A673 (cell line): ENCODE measurements at regions not wholly inside any gene's neighbourhood (a gene's known extent, or its start where the extent isn't known, plus 50 kb on each side); places are given as distances from the start of the nearest gene placed in this dataset.

Experiments used
- BruUV-seq: library from RNA; stranded (reverse); fragments of 400-500 nt; replicated peaks from 2 replicates; lab custom pipeline; 2021; lab: Mats Ljungman, UMichigan
- CTCF ChIA-PET: fragments of 300-600 bp; sonication (Branson Sonifier 250); formaldehyde crosslinking; loops from one replicate; lab custom pipeline; 2022; ENCODE audit warnings: antibody characterized with exemption; lab: Charles Lee
- POLR2A ChIA-PET: fragments of 300-600 bp; sonication (Branson Sonifier 250); formaldehyde crosslinking; loops from one replicate; lab custom pipeline; 2022; ENCODE audit warnings: antibody characterized with exemption; ENCODE audit not compliant: low non-redundant PET; lab: Charles Lee
- DNase-seq: peaks from one replicate; pipeline ENCODE4 v3.0.0-alpha.2; 2015; ENCODE audit warnings: low spot score
- H3K27ac ChIP-seq: fragments of 200-600 bp; sonication (generic); 2 replicates; pipeline ENCODE4 v1.5.1; 2016; ENCODE audit warnings: mixed run types, low read depth, mild to moderate bottlenecking, mixed read lengths, antibody characterized with exemption, low read length; ENCODE audit not compliant: poor library complexity, severe bottlenecking
- H3K27me3 ChIP-seq: fragments of 200-600 bp; sonication (generic); replicated peaks from 2 replicates; pipeline ENCODE4 v1.6.1; 2017; ENCODE audit warnings: mixed run types, low read depth, mild to moderate bottlenecking, mixed read lengths, antibody characterized with exemption, low read length; ENCODE audit not compliant: insufficient read depth, poor library complexity
- H3K36me3 ChIP-seq: fragments of 200-600 bp; sonication (generic); 2 replicates; pipeline ENCODE4 v1.6.1; 2016; ENCODE audit warnings: mixed run types, mild to moderate bottlenecking, mixed read lengths, antibody characterized with exemption, low read length; ENCODE audit not compliant: insufficient read depth, poor library complexity, severe bottlenecking
- H3K4me1 ChIP-seq: fragments of 200-600 bp; sonication (generic); 2 replicates; pipeline ENCODE4 v1.6.1; 2017; ENCODE audit warnings: mixed run types, mild to moderate bottlenecking, mixed read lengths, antibody characterized with exemption, low read length; ENCODE audit not compliant: insufficient read depth, poor library complexity, severe bottlenecking
- H3K4me3 ChIP-seq: fragments of 200-600 bp; sonication (generic); 2 replicates; pipeline ENCODE4 v1.5.1; 2016; ENCODE audit warnings: low read depth, mixed run types, mild to moderate bottlenecking, mixed read lengths, low read length; ENCODE audit not compliant: poor library complexity, severe bottlenecking
- H3K9me3 ChIP-seq: fragments of 200-600 bp; sonication (generic); 2 replicates; pipeline ENCODE4 v1.6.1; 2016; ENCODE audit warnings: mixed run types, low read depth, mild to moderate bottlenecking, mixed read lengths, antibody characterized with exemption, low read length; ENCODE audit not compliant: poor library complexity, severe bottlenecking
- CTCF ChIP-seq: fragments of 300-800, 200-600 bp; sonication (generic); conservative IDR thresholded peaks from 2 replicates; pipeline ENCODE4 v1.5.1; 2017; ENCODE audit warnings: low read depth, mild to moderate bottlenecking, antibody characterized with exemption, low read length, moderate library complexity, mixed read lengths
- EZH2 ChIP-seq: fragments of 200-600 bp; sonication (generic); IDR thresholded peaks from 2 replicates; pipeline ENCODE4 v1.6.1; 2017; ENCODE audit warnings: borderline replicate concordance, low read depth, mild to moderate bottlenecking, mixed read lengths, antibody characterized with exemption, low read length; ENCODE audit not compliant: poor library complexity, severe bottlenecking
- intact Hi-C: fragments of 100-400 bp; cut with micrococcal nuclease; formaldehyde crosslinking; loops from one replicate; pipeline ENCODE4 v1.10.0; 2022; ENCODE audit not compliant: unreplicated experiment

- Histone ChIP-seq H3K27me3 (no peaks in the 10 kb centered on the region), H3K4me1 (no peaks in the 10 kb centered on the region), H3K27ac (no peak overlapping the region), H3K36me3 (no peaks in the 10 kb centered on the region), H3K9me3 (no peaks in the 10 kb centered on the region), H3K4me3 (no peak overlapping the region)
- no peak for TF ChIP-seq CTCF
- no peak for TF ChIP-seq EZH2
- ChIA-PET POLR2A (no interaction called here), CTCF (no interaction called here)
- DNase-seq, result no peak
- no TSS peak for BruUV-seq
- intact Hi-C loops, result no loop called here
Observed at GRCh38 chr5:121251954-121252353, 599.7 kb upstream of the FTMT start.

GRCh38 chr5:121257621-121258020, 594.1 kb upstream of the FTMT start:
- Histone ChIP-seq H3K4me3 (no peak overlapping the region), H3K27me3 (no peaks in the 10 kb centered on the region), H3K4me1 (no peaks in the 10 kb centered on the region), H3K27ac (no peak overlapping the region), H3K9me3 (no peaks in the 10 kb centered on the region), H3K36me3 (no peaks in the 10 kb centered on the region)
- intact Hi-C loops, result no loop called here
- TF ChIP-seq EZH2, result no peak
- TF ChIP-seq CTCF, result no peak
- ChIA-PET POLR2A (no interaction called here), CTCF (no interaction called here)
- DNase-seq, result no peak
- no TSS peak for BruUV-seq

- ChIA-PET POLR2A (no interaction called here), CTCF (no interaction called here)
- Histone ChIP-seq H3K27ac (no peak overlapping the region), H3K9me3 (no peaks in the 10 kb centered on the region), H3K36me3 (no peaks in the 10 kb centered on the region), H3K4me3 (no peak overlapping the region), H3K27me3 (no peaks in the 10 kb centered on the region), H3K4me1 (no peaks in the 10 kb centered on the region)
- TF ChIP-seq CTCF (no peak), EZH2 (no peak)
- intact Hi-C loops, result no loop called here
- BruUV-seq, result no TSS peak
- no peak for DNase-seq
Observed at GRCh38 chr5:121263456-121263855, 588.2 kb upstream of the FTMT start.
